GM12801 (cell line): ENCODE measurements at regions not wholly inside any gene's neighbourhood (a gene's known extent, or its start where the extent isn't known, plus 50 kb on each side); places are given as distances from the start of the nearest gene placed in this dataset.

Experiments used
- TF ChIP-seq, protein P1 (sequence below): IDR thresholded peaks from one replicate; pipeline ENCODE4 v1.5.1; 2011; ENCODE audit warnings: control low read depth; ENCODE audit not compliant: insufficient read length; ENCODE audit errors: extremely low read depth

DNA sequence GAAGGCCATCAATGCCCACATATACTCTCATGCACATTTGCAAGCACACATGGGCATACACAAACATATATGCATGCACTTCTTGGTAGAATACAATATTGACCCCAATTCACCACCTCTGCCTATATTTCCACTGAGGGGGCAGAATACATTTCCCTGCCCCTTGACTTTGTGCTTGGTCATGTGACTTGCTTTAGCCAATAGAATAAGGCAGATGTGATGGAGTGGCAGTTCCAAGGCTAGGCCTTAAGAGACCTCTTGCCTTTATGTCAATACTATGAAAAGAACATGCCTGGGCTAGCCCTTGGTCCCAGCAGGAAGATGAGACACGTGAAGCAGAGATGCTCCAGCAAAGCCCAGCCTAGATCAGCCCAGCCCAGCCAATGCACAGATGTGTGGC lies 66.0 kb upstream of the GRIK3 start:
- TF ChIP-seq, protein P1, sequence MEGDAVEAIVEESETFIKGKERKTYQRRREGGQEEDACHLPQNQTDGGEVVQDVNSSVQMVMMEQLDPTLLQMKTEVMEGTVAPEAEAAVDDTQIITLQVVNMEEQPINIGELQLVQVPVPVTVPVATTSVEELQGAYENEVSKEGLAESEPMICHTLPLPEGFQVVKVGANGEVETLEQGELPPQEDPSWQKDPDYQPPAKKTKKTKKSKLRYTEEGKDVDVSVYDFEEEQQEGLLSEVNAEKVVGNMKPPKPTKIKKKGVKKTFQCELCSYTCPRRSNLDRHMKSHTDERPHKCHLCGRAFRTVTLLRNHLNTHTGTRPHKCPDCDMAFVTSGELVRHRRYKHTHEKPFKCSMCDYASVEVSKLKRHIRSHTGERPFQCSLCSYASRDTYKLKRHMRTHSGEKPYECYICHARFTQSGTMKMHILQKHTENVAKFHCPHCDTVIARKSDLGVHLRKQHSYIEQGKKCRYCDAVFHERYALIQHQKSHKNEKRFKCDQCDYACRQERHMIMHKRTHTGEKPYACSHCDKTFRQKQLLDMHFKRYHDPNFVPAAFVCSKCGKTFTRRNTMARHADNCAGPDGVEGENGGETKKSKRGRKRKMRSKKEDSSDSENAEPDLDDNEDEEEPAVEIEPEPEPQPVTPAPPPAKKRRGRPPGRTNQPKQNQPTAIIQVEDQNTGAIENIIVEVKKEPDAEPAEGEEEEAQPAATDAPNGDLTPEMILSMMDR = no peak

DNA sequence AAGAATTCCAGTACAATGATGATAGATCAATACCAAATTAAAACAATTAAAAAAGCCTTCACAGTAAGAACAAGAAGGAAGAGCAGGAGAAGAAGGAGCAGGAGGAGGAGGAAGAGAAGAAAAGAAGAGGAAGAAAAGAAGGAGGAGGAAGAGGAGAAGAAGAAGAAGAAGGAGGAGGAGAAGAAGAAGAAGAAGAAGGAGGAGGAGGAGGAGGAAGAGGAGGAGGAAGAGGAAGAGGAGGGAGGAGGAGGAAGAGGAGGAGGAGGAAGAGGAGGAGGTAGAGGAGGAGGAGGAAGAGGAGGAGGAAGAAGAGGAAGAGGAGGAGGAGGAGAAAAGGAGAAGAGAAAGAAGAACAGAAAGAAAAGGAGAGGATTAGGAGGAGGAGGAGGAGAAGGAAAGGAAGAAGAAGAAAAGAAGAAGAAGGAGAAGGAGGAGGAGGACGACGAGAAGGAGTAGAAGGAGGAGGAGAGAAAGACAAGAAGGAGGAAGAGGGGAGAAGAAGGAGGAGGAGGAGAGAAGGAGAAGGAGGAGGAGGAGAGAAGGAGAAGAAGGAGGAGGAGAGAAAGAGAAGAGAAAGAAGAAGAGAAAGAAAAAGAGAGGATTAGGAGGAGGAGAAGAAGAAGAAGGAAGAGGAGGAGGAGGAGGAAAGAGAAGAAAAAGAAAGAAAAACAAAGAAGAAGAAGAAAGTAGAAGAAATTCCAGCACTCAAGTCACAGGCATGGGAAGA lies 68.5 kb upstream of the GRIK3 start:
- TF ChIP-seq, protein P1 = no peak

DNA sequence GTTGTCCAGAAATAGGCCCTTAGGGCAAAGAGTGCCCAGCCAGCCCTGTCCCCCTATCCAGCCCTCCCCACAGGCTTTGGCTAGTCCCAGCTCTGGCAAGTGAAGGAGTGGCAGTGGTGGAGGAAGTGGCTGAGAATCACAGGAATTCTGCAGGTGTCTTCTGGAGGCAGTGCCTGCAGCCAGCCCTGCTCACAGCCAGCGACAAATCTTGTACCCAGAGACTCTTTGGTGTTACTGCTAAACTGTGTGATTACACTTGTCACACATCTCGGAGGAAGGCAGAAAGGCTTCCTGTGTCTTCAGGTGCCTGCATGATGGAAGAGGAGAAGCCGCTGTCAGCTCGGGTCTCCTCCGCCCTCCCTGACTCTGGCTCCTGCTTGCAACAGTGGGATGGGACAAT lies 71.6 kb upstream of the GRIK3 start:
- TF ChIP-seq, protein P1 = no peak

DNA sequence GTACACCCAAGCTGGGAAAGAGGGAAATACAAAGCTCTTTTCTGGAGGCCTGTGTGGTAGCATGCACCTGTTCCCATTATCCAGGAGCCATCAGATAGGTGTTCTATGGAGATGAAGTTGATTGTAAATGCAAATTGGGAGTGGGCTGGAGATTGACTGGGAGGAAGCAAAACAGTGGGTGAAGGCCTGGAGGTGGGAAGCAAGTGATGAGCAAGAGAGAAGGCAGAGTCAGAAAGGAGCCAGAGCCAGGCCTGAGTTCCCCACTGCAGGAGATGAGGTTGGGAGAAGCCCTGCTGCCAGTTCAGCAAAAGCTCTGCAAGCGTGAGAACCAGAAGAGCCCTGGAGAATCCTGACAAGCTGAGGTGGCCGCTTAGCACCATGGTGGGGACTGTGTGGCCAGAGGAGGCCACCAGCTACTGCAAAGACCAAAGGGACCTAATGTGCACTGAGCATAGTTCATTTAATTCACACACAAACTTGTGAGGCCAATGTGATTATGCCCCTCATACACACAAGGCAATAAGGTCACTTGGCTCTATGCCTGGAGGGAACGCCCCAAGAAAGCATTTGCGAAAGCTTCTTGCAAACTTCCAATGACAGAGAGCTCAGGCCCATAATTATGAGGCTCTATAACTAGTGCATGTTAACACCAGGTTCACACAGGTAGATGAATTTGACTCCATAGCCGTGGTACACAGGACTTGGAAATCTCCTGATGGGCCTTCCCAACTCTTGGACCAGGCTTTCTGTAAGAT lies 73.0 kb upstream of the GRIK3 start:
- TF ChIP-seq, protein P1 = no peak

DNA sequence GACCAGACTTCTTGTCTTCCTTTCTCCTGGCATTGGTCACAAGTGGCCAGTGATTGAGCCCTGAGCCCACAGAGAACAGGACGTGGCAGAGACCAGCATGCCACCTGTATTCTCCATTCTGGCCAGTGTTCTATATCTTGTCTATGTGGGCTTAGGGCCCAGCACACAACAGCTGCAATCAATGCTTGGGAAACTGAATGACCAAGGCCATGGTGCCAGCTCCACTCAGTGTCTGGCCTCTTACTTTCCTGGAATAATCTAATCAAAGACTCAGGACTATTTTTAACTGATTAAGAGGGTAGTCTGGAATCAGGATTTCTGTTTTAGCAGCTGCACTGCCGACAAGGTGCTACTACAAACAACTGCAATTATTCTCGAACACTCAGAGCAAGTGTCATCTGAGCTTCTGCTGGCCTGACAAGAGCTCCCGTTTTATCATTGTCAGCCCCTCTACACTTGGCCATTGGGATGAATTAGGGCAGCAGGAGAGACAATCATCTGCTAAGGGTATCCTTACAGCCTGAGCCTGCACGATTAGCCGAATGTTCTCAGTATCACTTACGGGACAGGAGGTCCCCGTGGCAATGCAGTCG lies 74.4 kb upstream of the GRIK3 start:
- TF ChIP-seq, protein P1 = no peak

DNA sequence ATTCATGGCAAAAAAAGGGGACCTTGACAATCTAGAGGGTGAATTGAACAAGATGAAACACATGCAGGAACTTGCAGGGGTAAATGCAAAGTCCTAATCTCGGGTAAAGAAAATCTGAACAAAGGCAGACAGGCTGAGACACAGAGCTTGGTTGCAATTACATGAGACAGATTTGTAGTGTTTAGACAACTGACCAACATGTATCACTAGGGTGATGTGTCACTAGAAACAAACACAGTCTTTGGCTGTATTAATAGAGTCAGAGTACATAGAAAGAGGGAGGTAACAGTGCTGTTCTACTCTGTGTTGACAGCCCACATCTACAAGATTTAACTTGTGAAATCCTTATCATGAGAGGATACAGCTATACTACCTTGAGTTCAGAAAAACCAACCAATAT lies 78.1 kb upstream of the GRIK3 start:
- TF ChIP-seq, protein P1 = no peak

DNA sequence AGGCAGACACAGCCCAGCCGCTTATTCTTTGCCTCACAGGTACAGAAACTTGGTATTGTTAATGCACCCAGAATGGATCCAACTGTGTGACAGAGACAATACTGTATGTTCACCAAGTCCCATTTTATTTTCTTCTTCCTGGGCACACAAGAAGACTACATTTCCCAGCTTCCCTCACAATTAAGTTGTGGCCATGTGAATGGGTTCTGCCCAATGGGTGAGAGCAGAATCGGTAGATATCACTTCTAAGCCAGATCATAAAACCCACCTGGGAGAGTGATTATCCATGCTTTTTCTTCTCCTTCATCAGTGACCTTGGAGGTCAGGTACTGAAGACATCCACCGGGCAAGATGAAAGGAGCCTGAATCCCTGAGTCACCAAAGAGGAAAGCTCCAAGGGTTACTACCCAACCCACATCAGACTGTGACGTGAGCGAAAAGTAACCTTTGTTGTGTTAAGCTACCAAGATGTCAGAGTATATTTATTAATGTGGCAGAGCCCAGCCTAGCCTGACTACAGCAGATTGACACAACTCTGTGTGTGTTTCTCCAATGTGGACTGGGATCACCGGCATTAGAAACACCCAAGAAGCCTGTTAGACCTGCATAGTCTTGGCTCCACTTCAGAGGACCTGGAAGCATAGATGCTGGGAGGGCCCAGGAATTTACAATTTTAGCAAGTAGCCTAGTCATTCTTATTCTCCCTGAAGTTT lies 79.1 kb upstream of the GRIK3 start:
- TF ChIP-seq, protein P1 = no peak
